CD4-positive, alpha-beta T cell treated with Interleukin-15 for 1 hour (primary cell): ENCODE measurements at regions not wholly inside any gene's neighbourhood (a gene's known extent, or its start where the extent isn't known, plus 50 kb on each side); places are given as distances from the start of the nearest gene placed in this dataset.
"Not testable (repeated sequence)": the region's sequence is repeated elsewhere in the genome, so short reads cannot be mapped to it uniquely, and the experiment has no call there.

Source experiments
- DNase-seq: peaks from one replicate; pipeline ENCODE4 v3.0.0-alpha.2; 2020

GRCh38 chr4:83213640-83214039, 71.0 kb downstream of the COQ2 start:
- no peak for DNase-seq

- DNase-seq: peak; percentile 81
Observed at GRCh38 chr4:83212041-83212851, 72.4 kb downstream of the COQ2 start.

GRCh38 chr4:83209419-83209818, 75.2 kb downstream of the COQ2 start:
- DNase-seq: no peak

GRCh38 chr4:83208371-83209365, 75.9 kb downstream of the COQ2 start:
- DNase-seq: no peak

- no peak for DNase-seq
Observed at GRCh38 chr4:83207497-83208101, 77.0 kb downstream of the COQ2 start.

- DNase-seq: no peak
Observed at GRCh38 chr4:83205760-83206159, 78.8 kb downstream of the COQ2 start.

- DNase-seq: no peak
Observed at GRCh38 chr4:83204731-83205130, 79.9 kb downstream of the COQ2 start.

GRCh38 chr4:83201761-83202160, 82.8 kb downstream of the COQ2 start:
- DNase-seq: no peak

GRCh38 chr4:83197555-83198235, 83.2 kb upstream of the PLAC8 start:
- peak; percentile 65 for DNase-seq

GRCh38 chr4:83196921-83197320, 82.4 kb upstream of the PLAC8 start:
- DNase-seq: no peak

GRCh38 chr4:83195269-83195668, 80.7 kb upstream of the PLAC8 start:
- no peak for DNase-seq

GRCh38 chr4:83194588-83194987, 80.1 kb upstream of the PLAC8 start:
- DNase-seq: not testable (repeated sequence)

GRCh38 chr4:83192634-83193033, 78.1 kb upstream of the PLAC8 start:
- no peak for DNase-seq

- no peak for DNase-seq
Observed at GRCh38 chr4:83191026-83191425, 76.5 kb upstream of the PLAC8 start.

GRCh38 chr4:83189631-83190136, 75.2 kb upstream of the PLAC8 start:
- no peak for DNase-seq

GRCh38 chr4:83180431-83180968, 66.0 kb upstream of the PLAC8 start:
- DNase-seq: no peak

- DNase-seq: no peak
Observed at GRCh38 chr4:83179205-83179604, 64.7 kb upstream of the PLAC8 start.

GRCh38 chr4:83178029-83178428, 63.5 kb upstream of the PLAC8 start:
- no peak for DNase-seq

- DNase-seq: no peak
Observed at GRCh38 chr4:83177182-83177581, 62.7 kb upstream of the PLAC8 start.

GRCh38 chr4:83174844-83175414, 60.4 kb upstream of the PLAC8 start:
- peak; percentile 37 for DNase-seq

GRCh38 chr4:83172371-83172770, 57.8 kb upstream of the PLAC8 start:
- DNase-seq: no peak
